H1 (cell line): ENCODE measurements at regions not wholly inside any gene's neighbourhood (a gene's known extent, or its start where the extent isn't known, plus 50 kb on each side); places are given as distances from the start of the nearest gene placed in this dataset.
A peak's percentile ranks its signal among the peaks of the same experiment; 100 is the strongest.

Experiments
- CTCF ChIA-PET: fragments of 300-600 bp; sonication (Branson Sonifier 250); formaldehyde crosslinking; loops from one replicate; lab custom pipeline; 2021; ENCODE audit not compliant: partially characterized antibody; lab: Charles Lee
- POLR2A ChIA-PET: fragments of 300-600 bp; sonication (Branson Sonifier 250); formaldehyde crosslinking; loops from one replicate; lab custom pipeline; 2021; ENCODE audit warnings: inconsistent platforms; ENCODE audit not compliant: partially characterized antibody; lab: Charles Lee
- DNase-seq, 2 experiments: peaks; one replicate each; pipeline versions ENCODE4 v3.0.0 to v3.0.0-alpha.2; 2010 to 2022; ENCODE audit warnings: low spot score in 2 of 2, low read depth in 1 of 2, mixed read lengths in 1 of 2
- FAIRE-seq: peaks from 2 replicates; lab custom pipeline; 2011; peaks lifted over from hg19 to GRCh38; lab: Jason Lieb, UNC
- H2AFZ ChIP-seq: 2 replicates; pipeline ENCODE4 v1.8.1; 2012; ENCODE audit warnings: low read length, inconsistent platforms
- H2AK5ac ChIP-seq: 2 replicates; pipeline ENCODE4 v1.6.1; 2013; ENCODE audit warnings: low read depth, low read length
- H2BK120ac ChIP-seq: replicated peaks from 2 replicates; pipeline ENCODE3; 2013; ENCODE audit warnings: low read depth, low read length, inconsistent platforms
- H2BK12ac ChIP-seq: 2 replicates; pipeline ENCODE4 v1.6.1; 2013; ENCODE audit warnings: low read depth, low read length
- H2BK15ac ChIP-seq: 2 replicates; pipeline ENCODE4 v1.6.1; 2013; ENCODE audit warnings: low read length
- H2BK20ac ChIP-seq: 2 replicates; pipeline ENCODE4 v1.6.1; 2013; ENCODE audit warnings: low read length
- H2BK5ac ChIP-seq: 2 replicates; pipeline ENCODE4 v1.6.1; 2013; ENCODE audit warnings: low read depth, low read length
- H3K14ac ChIP-seq: 2 replicates; pipeline ENCODE4 v1.6.1; 2013; ENCODE audit warnings: inconsistent platforms; ENCODE audit not compliant: insufficient read length
- H3K18ac ChIP-seq: 2 replicates; pipeline ENCODE4 v1.6.1; 2013; ENCODE audit warnings: low read length; ENCODE audit errors: extremely low read depth
- H3K23ac ChIP-seq: 2 replicates; pipeline ENCODE4 v1.6.1; 2013; ENCODE audit warnings: inconsistent platforms; ENCODE audit not compliant: insufficient read length
- H3K23me2 ChIP-seq: 2 replicates; pipeline ENCODE4 v1.6.1; 2013; ENCODE audit warnings: low read depth, low read length
- H3K27ac ChIP-seq: 2 replicates; pipeline ENCODE4 v1.6.1; 2011; ENCODE audit warnings: low read depth, low read length, inconsistent platforms
- H3K27me3 ChIP-seq, 4 experiments: replicated peaks in 1 of 4; 1 replicate in 1 of 4; 2 replicates in 3 of 4; pipeline versions ENCODE4 v1.6.1 to v1.8.1; 2011 to 2013; ENCODE audit warnings: low read length in 3 of 4, mild to moderate bottlenecking in 3 of 4, inconsistent platforms in 2 of 4, mixed read lengths in 2 of 4, moderate library complexity in 1 of 4; ENCODE audit not compliant: control insufficient read depth in 3 of 4, insufficient read depth in 3 of 4; ENCODE audit errors: extremely low read depth in 1 of 4
- H3K36me3 ChIP-seq, 4 experiments: 2 replicates each; pipeline versions ENCODE4 v1.6.1 to v1.8.1; 2011 to 2013; ENCODE audit warnings: mild to moderate bottlenecking in 4 of 4, low read length in 3 of 4, moderate library complexity in 2 of 4, control low read depth in 1 of 4, inconsistent platforms in 1 of 4; ENCODE audit not compliant: insufficient read depth in 4 of 4, control insufficient read depth in 2 of 4
- H3K4ac ChIP-seq: replicated peaks from 2 replicates; pipeline ENCODE3; 2013; ENCODE audit warnings: low read length, low read depth, mixed read lengths, inconsistent platforms; ENCODE audit not compliant: insufficient read length
- H3K4me1 ChIP-seq, 4 experiments: replicated peaks in 1 of 4; 1 replicate in 1 of 4; 2 replicates in 3 of 4; pipeline versions ENCODE4 v1.6.1 to v1.8.1; 2011 to 2013; ENCODE audit warnings: low read length in 3 of 4, inconsistent platforms in 2 of 4, mixed read lengths in 1 of 4; ENCODE audit not compliant: insufficient read depth in 4 of 4, control insufficient read depth in 3 of 4
- H3K4me2 ChIP-seq, 2 experiments: 2 replicates each; pipeline versions ENCODE4 v1.6.1 to v1.8.1; 2011 to 2013; ENCODE audit warnings: low read depth in 2 of 2, low read length in 2 of 2, control low read depth in 1 of 2, inconsistent platforms in 1 of 2, mild to moderate bottlenecking in 1 of 2; ENCODE audit not compliant: insufficient read depth in 1 of 2
- H3K4me3 ChIP-seq, 4 experiments: fragments of 200-600, 300-600 bp in 1 of 4; sonication (generic), shearing (Covaris generic), sonication (Bioruptor Twin) in 1 of 4; 2 replicates each; pipeline versions ENCODE4 v1.5.1 to v1.8.1; 2011 to 2016; ENCODE audit warnings: low read length in 4 of 4, low read depth in 3 of 4, control low read depth in 2 of 4, inconsistent platforms in 2 of 4, mild to moderate bottlenecking in 2 of 4, mixed read lengths in 1 of 4, moderate library complexity in 1 of 4; ENCODE audit not compliant: insufficient read depth in 2 of 4; ENCODE audit errors: extremely low read depth in 1 of 4
- H3K56ac ChIP-seq: replicated peaks from 2 replicates; pipeline ENCODE3; 2013; ENCODE audit warnings: low read depth, mild to moderate bottlenecking, mixed read lengths, low read length, inconsistent platforms; ENCODE audit not compliant: insufficient read length
- H3K79me1 ChIP-seq: 2 replicates; pipeline ENCODE4 v1.6.1; 2013; ENCODE audit warnings: low read depth, low read length, control low read depth
- H3K79me2 ChIP-seq, 2 experiments: 2 replicates each; pipeline versions ENCODE4 v1.6.1 to v1.8.1; 2012 to 2013; ENCODE audit warnings: low read length in 2 of 2, mild to moderate bottlenecking in 2 of 2, inconsistent platforms in 1 of 2; ENCODE audit not compliant: insufficient read depth in 2 of 2, control insufficient read depth in 1 of 2
- H3K9ac ChIP-seq, 4 experiments: replicated peaks in 1 of 4; 1 replicate in 1 of 4; 2 replicates in 3 of 4; pipeline versions ENCODE4 v1.6.1 to v1.8.1; 2011 to 2013; ENCODE audit warnings: low read depth in 3 of 4, low read length in 3 of 4, control low read depth in 2 of 4, mild to moderate bottlenecking in 2 of 4, moderate library complexity in 2 of 4, inconsistent platforms in 1 of 4; ENCODE audit errors: extremely low read depth in 1 of 4
- H3K9me3 ChIP-seq, 2 experiments: 2 replicates each; pipeline versions ENCODE4 v1.6.1 to v1.8.1; 2012 to 2013; ENCODE audit warnings: mild to moderate bottlenecking in 2 of 2, moderate library complexity in 2 of 2, control low read depth in 1 of 2, inconsistent platforms in 1 of 2, low read depth in 1 of 2, low read length in 1 of 2, mixed read lengths in 1 of 2; ENCODE audit not compliant: insufficient read depth in 2 of 2
- H4K20me1 ChIP-seq, 2 experiments: replicated peaks in 1 of 2; 2 replicates each; pipeline versions ENCODE3 to v1.8.1; 2011 to 2013; ENCODE audit warnings: inconsistent platforms in 2 of 2, low read length in 2 of 2, mild to moderate bottlenecking in 1 of 2; ENCODE audit not compliant: insufficient read depth in 2 of 2, control insufficient read depth in 1 of 2
- H4K5ac ChIP-seq: 2 replicates; pipeline ENCODE4 v1.6.1; 2013; ENCODE audit warnings: low read length, low read depth, mixed read lengths, inconsistent platforms; ENCODE audit not compliant: insufficient read length
- H4K8ac ChIP-seq: 2 replicates; pipeline ENCODE4 v1.8.0; 2013; ENCODE audit warnings: mild to moderate bottlenecking, moderate library complexity, low read length, inconsistent platforms; ENCODE audit not compliant: insufficient read depth; ENCODE audit errors: extremely low read depth
- H4K91ac ChIP-seq: replicated peaks from 2 replicates; pipeline ENCODE3; 2013; ENCODE audit warnings: low read length, mixed read lengths, inconsistent platforms; ENCODE audit not compliant: insufficient read length
- BCL11A ChIP-seq, 2 experiments: IDR thresholded peaks; one replicate each; pipeline ENCODE4 v1.6.1; 2011; ENCODE audit warnings: low read depth in 2 of 2, low read length in 2 of 2, mild to moderate bottlenecking in 2 of 2
- CHD1 ChIP-seq: IDR thresholded peaks from 2 replicates; pipeline ENCODE4 v1.6.1; 2012; ENCODE audit warnings: low read depth, low read length, improper control_type of control experiment
- EGR1 ChIP-seq: IDR thresholded peaks from 2 replicates; pipeline ENCODE4 v1.6.1; 2011; ENCODE audit warnings: low read depth, low read length, borderline replicate concordance
- EZH2 ChIP-seq: fragments of 200-600 bp; sonication (generic); IDR thresholded peaks from 2 replicates; pipeline ENCODE4 v1.7.1; 2012; ENCODE audit warnings: low read depth, mild to moderate bottlenecking, moderate library complexity, low read length, inconsistent platforms; ENCODE audit not compliant: severe bottlenecking
- POU5F1 ChIP-seq: IDR thresholded peaks from 2 replicates; pipeline ENCODE4 v1.6.1; 2011; ENCODE audit warnings: low read depth, mild to moderate bottlenecking, low read length, moderate library complexity
- RAD21 ChIP-seq, 2 experiments: IDR thresholded peaks in 1 of 2; conservative IDR thresholded peaks in 1 of 2; 2 replicates each; pipeline ENCODE4 v1.6.1; 2011; ENCODE audit warnings: low read depth in 2 of 2, low read length in 2 of 2, improper control_type of control experiment in 1 of 2, inconsistent platforms in 1 of 2, mild to moderate bottlenecking in 1 of 2, moderate library complexity in 1 of 2
- RBBP5 ChIP-seq: IDR thresholded peaks from 2 replicates; pipeline ENCODE4 v1.7.1; 2012; ENCODE audit warnings: low read depth, mild to moderate bottlenecking, inconsistent platforms, low read length, moderate library complexity, borderline replicate concordance
- SAP30 ChIP-seq: fragments of 300-600 bp; sonication (generic); IDR thresholded peaks from 2 replicates; pipeline ENCODE4 v1.7.1; 2012; ENCODE audit warnings: low read length, moderate library complexity, mild to moderate bottlenecking, inconsistent platforms; ENCODE audit not compliant: insufficient read depth, insufficient replicate concordance
- SP2 ChIP-seq: IDR thresholded peaks from 2 replicates; pipeline ENCODE4 v1.6.1; 2012; ENCODE audit warnings: mild to moderate bottlenecking, low read length, inconsistent platforms
- ZNF274 ChIP-seq: IDR thresholded peaks from 2 replicates; pipeline ENCODE4 v1.7.0; 2012; ENCODE audit warnings: low read length, borderline replicate concordance; ENCODE audit errors: extremely low read depth
- WGBS, 2 experiments: shearing (Covaris generic) in 1 of 2; methylation state at CpG; one replicate each; pipeline versions ENCODE4 v1.1.6 to v1.1.7; 2013 to 2015; ENCODE audit warnings: low lambda C conversion rate in 2 of 2, mixed read lengths in 2 of 2, inconsistent platforms in 1 of 2, low coverage in 1 of 2, missing lambda C conversion rate in 1 of 2; ENCODE audit not compliant: insufficient replicate concordance in 2 of 2, insufficient coverage in 1 of 2, insufficient read length in 1 of 2; ENCODE audit errors: extremely low coverage in 1 of 2, missing lambda C conversion rate in 1 of 2; 5-methylcytosine and 5-hydroxymethylcytosine counted together

DNA sequence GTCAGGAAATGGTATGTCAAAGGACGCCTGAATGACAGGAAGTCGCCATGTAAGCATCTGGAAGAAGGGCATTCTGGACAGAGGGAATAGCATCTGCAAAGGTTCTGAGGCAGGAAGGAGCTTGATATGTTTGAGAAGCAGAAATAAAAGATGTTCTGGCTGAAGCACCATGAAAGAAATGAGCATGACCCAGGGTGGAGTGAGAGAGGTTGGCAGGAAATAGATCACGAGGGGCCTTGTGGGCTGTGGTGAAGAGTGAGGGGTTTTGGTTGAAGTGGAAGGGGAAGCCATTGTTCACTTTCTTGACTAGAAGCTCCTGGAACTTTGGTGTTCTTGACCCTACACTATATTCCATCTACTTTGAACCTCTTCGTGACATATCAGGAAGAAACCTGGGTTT, 99.4 kb upstream of the PARP11 start:
- no peak overlapping the region for H3K18ac ChIP-seq
- WGBS, 2 experiments = 84% methylated on average over 4 of the region's 4 CpGs; no CpG with 5 or more reads in 1 of the 2 experiments
- no peak overlapping the region for H2BK120ac ChIP-seq
- H3K4me1 ChIP-seq = no peaks in the 10 kb centered on the region
- no peak overlapping the region for H4K8ac ChIP-seq
- no peak overlapping the region for H3K9ac ChIP-seq
- H3K27ac ChIP-seq = no peak overlapping the region
- no peaks in the 10 kb centered on the region for H3K79me2 ChIP-seq
- no peaks in the 10 kb centered on the region for H3K23me2 ChIP-seq
- FAIRE-seq (no peak), DNase-seq (peak in 1 of 2 experiments; percentile 1)
- no peak overlapping the region for H3K4me3 ChIP-seq
- no peaks in the 10 kb centered on the region for H4K20me1 ChIP-seq
- H2BK15ac ChIP-seq = no peak overlapping the region
- H3K79me1 ChIP-seq = no peaks in the 10 kb centered on the region
- no peaks in the 10 kb centered on the region for H3K27me3 ChIP-seq
- H3K56ac ChIP-seq = no peak overlapping the region
- no peak overlapping the region for H3K14ac ChIP-seq
- no peaks in the 10 kb centered on the region for H3K9me3 ChIP-seq
- no peak overlapping the region for H3K4me2 ChIP-seq
- H3K23ac ChIP-seq = no peak overlapping the region
- H2AK5ac ChIP-seq = no peak overlapping the region
- H2BK5ac ChIP-seq = no peak overlapping the region
- POLR2A ChIA-PET = no interaction called here
- H2BK20ac ChIP-seq = no peak overlapping the region
- no peak overlapping the region for H2BK12ac ChIP-seq
- no peak overlapping the region for H4K5ac ChIP-seq
- no peak overlapping the region for H3K4ac ChIP-seq
- CTCF ChIA-PET = interaction anchor here (2.1 kb wide), 1 partner anchor 10 kb away, joined by 5 read pairs; no protein-coding TSS in a partner anchor
- H3K36me3 ChIP-seq = no peaks in the 10 kb centered on the region
- no peak overlapping the region for H4K91ac ChIP-seq
- no peak overlapping the region for H2AFZ ChIP-seq
- TF ChIP-seq RBBP5 = no peak
- TF ChIP-seq RAD21 (IDR thresholded peaks at IDR 0.05 in 1 of 2, conservative IDR thresholded peaks at IDR 0.05 in 1 of 2; ENCODE audit: low read depth in 2 of 2, low read length in 2 of 2) = no peak
- no peak for TF ChIP-seq EGR1
- TF ChIP-seq BCL11A (IDR thresholded peaks at IDR 0.05; ENCODE audit: low read depth in 2 of 2, low read length in 2 of 2) = no peak
- TF ChIP-seq EZH2 = no peak
- TF ChIP-seq SP2 = no peak
- TF ChIP-seq CHD1 = no peak
- TF ChIP-seq SAP30 = no peak
- TF ChIP-seq POU5F1 = no peak
- TF ChIP-seq ZNF274 = no peak
